Mucosa of gallbladder (tissue), 1 donor: ENCODE measurements at regions not wholly inside any gene's neighbourhood (a gene's known extent, or its start where the extent isn't known, plus 50 kb on each side); places are given as distances from the start of the nearest gene placed in this dataset.

Experiments
- DNase-seq: peaks from one replicate; pipeline ENCODE4 v3.0.0-alpha.2; 2020; ENCODE audit warnings: low spot score
- donor health status: DM: no; HTN: no; CAD: no.

GRCh38 chr2:12253167-12253778 is 463.5 kb upstream of the TRIB2 start:
- DNase-seq: no peak

GRCh38 chr2:12254280-12254860 is 462.4 kb upstream of the TRIB2 start:
- no peak for DNase-seq

GRCh38 chr2:12256206-12256605 is 460.5 kb upstream of the TRIB2 start:
- no peak for DNase-seq

DNA sequence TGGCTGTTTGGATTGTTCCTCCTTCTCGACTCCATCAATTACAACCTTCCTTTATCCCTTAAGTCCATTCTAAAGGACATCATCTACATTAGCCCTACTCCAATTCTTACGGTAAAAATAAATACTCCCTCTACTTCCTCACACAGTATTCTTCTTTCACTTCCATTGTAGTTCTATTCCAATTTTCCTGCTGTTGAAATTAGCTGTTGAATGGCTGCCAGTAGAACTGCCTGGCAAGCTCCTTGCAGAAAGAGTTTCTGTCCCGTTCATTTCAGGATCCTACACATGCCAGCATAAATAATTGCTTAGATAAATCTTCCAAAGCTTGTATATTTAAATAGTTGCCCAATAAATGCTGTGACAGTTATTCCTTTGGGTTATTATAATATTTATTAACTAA is 459.3 kb upstream of the TRIB2 start:
- no peak for DNase-seq

DNA sequence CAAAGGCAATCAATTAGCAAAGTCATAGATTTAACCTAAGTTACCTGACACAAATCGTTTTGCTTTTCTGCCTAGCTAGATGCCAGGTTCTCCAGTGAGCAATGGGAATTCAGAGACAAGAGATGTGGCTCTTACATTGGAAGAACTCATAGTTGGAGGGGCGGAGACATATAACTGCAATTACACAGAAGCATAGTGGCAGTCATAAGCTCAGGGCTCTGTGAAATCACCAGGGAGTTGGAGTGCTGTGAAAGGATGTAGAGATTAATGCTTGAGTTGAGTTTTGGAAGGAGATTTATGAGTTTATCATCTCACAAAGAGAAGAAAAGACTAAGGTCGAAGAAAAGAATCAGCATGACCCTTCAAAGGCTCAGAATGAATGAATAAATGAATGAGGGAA is 457.2 kb upstream of the TRIB2 start:
- DNase-seq: no peak

DNA sequence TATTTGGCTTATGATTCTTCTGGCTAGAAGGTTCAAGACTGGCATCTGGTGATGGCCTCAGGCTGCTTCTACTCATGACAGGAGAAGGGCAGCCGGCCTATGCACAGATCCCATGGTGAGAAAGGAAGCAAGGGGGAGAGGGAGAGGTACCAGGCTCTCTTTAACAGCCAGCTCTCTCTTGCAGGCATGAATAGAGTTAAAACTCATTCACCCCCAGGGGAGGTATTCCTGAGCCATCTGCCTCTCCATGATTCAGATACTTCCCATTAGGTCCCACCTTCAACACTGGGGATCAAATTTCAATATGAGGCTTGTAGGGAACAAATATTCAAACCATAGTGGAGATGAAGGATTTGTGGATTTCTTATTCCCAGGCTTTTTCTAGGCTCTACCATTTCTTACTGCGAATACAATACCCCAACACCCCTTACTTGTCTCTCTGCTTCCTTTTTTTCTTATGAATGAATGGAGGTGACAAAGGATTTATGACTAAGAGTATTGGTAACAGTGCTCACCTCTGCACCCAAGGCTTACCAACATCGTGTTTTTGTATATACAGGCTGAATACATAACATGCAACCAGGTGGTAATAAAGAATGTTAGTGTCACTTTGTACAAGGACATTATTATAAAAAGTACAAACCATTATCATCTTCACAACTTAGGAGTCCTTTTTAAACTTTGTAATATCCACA is 454.6 kb upstream of the TRIB2 start:
- no peak for DNase-seq

GRCh38 chr2:12262681-12263436 is 453.9 kb upstream of the TRIB2 start:
- DNase-seq: no peak

- DNase-seq: no peak
Observed at GRCh38 chr2:12263730-12264129, 453.0 kb upstream of the TRIB2 start.

DNA sequence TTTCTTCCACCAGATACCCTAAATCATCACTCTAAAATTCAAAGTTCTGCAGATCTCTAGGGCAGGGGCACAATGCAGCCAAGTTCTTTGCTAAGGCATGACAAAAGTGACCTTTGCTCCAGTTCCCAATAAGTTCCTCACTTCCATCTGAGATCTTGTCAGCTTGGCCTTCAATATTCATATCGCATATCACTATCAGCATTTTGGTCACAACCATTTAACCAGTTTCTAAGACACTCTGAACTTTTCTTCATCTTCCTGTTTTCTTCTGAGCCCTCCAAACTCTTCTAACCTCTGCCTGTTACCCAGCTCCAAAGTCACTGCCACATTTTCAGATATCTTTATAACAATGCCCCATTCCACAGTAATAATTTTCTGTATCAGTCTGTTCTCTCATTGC is 452.6 kb upstream of the TRIB2 start:
- no peak for DNase-seq

GRCh38 chr2:12265646-12266045 is 451.1 kb upstream of the TRIB2 start:
- no peak for DNase-seq

DNA sequence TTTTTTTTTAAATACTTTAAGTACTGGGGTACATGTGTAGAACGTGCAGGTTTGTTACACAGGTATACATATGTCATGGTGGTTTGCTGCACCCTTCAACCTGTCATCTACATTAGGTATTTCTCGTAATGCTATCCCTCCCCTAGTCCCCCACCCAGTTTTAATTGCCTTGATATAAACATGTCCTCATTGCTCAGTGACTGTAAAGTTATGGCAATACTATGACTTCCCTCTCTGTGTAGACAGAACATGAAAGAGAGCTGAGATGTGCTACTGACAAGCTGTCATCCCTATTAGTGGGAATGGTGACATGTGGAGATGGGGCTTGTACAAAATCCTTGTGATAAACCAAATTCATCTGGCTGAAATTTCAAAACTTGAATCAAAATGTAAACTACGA is 449.7 kb upstream of the TRIB2 start:
- DNase-seq: no peak

DNA sequence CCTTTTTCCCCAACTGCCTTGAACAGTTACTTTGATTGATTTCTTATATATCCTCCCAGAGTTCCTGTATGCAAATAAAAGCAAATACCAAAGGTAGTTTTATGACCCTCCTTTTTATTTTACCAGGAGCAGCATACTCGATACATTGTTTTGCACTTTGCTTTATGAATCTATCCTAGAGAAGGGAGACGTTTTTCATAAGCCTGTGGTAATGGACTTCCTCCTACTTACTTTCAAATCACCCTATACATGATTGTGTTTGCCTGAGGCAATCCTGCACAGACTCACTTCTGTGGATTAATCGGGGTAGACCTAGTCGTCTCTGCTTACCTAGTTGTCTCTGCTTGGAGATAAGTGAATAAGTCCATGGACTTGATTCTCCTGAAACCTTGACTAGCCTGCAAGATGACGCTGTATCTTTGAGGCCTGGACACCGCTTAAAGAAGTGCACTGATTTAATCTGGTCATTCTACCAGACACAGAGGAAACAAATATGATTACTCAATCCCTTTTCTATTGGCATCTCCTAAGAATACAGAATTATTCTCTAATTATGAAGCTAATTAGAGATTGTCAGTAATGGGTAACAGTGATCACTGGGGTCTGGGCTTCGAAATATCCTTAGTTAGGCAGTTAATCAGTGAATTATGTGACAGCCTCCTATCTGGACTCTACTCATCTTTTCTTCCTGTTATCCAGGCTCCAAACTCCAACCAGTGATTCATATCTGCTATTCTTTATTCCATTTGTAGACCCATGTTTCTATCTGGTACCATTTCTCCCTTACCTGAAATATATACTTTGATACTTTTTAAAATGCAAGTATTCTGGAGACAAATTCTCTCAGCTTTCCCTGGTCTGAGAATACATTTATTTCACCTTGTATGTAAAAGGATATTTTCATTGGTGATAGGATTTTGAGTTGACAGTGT is 447.4 kb upstream of the TRIB2 start:
- DNase-seq: no peak

GRCh38 chr2:12270876-12271588 is 445.7 kb upstream of the TRIB2 start:
- DNase-seq: no peak

- DNase-seq: no peak
Observed at GRCh38 chr2:12271589-12271984, 445.1 kb upstream of the TRIB2 start.

DNA sequence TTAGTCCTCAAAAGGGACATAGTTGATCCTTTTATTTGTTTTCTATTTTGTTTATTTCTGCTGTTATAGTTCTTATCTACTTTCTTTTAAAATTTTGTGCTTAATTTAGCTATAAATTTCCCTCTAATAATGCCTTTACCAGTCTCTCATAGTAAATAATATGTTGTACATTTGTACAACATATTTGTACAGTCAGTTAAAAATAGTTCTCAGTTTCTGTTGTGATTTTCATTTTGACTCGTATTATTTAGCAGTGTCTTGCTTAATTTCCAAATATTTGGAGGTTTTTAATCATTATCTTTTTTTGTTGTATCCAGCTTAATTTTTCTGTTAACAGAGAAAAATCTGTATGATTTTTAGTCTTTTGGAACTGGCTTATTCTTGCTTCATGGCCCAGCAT is 443.6 kb upstream of the TRIB2 start:
- no peak for DNase-seq

- no peak for DNase-seq
Observed at GRCh38 chr2:12274591-12274990, 442.1 kb upstream of the TRIB2 start.

DNA sequence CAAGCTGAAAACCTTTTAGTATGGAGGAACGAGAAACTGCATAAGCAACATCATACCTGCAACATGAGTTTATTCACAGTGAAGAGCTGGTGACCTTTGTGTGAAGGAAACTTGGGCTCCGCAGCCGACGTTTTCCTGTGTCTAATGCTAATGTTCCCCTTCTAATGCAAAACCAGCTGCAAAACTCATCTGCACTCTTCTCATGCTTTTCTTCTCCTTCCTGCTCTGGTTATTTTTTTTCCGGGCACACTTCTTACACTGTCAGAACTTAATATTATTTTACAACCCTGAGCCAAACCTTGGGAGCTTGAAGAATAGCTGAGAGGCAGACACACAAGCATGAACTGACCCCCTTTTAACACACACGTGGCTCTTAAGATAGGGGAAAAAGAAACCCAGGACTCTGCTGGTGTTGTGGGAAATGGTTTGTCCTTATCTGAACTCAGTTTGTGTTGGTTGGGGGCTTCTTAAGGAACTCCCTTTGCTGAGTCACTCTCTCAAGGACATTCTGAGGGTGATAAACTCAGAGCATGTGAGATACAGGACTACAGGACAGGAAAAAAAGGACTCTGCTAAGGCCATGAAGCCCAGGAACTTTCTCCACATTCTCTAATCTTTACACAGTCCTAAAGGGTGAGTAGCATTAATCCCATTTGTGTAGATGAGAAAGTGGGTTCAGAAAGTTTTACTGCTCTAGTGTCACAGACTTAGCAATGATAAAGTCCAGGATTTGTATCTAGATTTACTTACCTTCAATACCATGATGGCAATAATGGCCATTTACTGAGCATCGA is 439.3 kb upstream of the TRIB2 start:
- no peak for DNase-seq

DNA sequence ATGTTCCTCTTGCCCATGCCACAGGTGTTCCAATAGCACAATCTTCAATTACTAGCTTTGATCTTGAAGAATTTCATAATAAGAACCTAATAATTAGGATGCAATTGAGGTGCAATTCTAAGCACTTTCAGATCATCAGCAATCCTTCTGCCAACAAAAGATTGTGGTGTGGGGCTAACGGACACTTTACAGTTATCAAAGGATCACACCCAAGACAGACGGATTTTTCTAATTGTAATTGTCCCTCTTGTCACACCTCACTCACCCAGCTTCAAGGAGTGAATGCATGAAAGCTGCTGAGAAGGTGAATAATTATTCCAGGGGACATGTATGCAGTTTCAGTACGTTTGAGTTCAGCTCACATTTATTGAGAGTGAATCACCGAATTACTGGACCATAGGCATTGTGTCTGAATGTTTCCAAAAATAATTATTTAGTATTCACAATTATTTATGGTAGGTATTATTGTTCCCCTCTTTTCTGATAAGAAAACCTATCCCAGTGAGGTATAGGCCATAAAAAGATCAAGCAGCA is 438.5 kb upstream of the TRIB2 start:
- DNase-seq: no peak

- no peak for DNase-seq
Observed at GRCh38 chr2:12282780-12283695, 433.7 kb upstream of the TRIB2 start.
